Left colon (tissue), 2 donors: ENCODE measurements at regions not wholly inside any gene's neighbourhood (a gene's known extent, or its start where the extent isn't known, plus 50 kb on each side); places are given as distances from the start of the nearest gene placed in this dataset.

Source experiments
- ATAC-seq: fragments of 200-7000 bp; cut with Tn5 transposase; one replicate; pipeline ENCODE4 v1.9.1; 2020; ENCODE audit warnings: mild to moderate bottlenecking, moderate library complexity
- DNase-seq, 2 donors: peaks; one replicate each; pipeline ENCODE4 v3.0.0-alpha.2; 2020
- intact Hi-C, 2 donors: fragments of 100-400 bp; cut with DNase I in 1 of 2; cut with micrococcal nuclease in 1 of 2; formaldehyde crosslinking; loops; one replicate each; pipeline versions ENCODE4 v1.11.2 to v1.14.0; 2022; cut with DNase I, micrococcal nuclease
- donor health status: DM: no; HTN: no; CAD: no.
- donor health status: DM: yes; HTN: yes; CAD: no.

- intact Hi-C loops, result no loop called here
- DNase-seq, result no peak
- no peak for ATAC-seq
Measured at GRCh38 chr11:26835611-26836010, 113.8 kb upstream of the SLC5A12 start.

DNA sequence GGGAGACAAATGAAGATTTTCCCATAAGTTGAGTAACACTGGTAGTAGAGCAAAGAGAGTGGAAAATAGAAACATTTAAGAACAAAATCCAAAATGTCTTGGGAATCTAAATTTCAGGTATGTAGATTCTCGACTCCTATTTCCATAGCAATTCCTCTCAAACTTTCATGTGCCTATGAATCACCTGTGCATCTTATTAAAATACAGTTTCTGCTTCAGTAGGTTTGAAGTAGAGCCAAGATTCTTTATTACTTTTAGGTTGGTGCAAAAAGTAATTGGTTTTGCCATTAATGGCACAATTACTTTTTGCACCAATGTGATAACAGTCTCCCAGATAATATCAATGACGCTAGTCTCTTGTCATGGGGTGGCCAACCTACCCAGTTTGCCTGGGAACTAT, 115.3 kb upstream of the SLC5A12 start:
- DNase-seq, result no peak

DNA sequence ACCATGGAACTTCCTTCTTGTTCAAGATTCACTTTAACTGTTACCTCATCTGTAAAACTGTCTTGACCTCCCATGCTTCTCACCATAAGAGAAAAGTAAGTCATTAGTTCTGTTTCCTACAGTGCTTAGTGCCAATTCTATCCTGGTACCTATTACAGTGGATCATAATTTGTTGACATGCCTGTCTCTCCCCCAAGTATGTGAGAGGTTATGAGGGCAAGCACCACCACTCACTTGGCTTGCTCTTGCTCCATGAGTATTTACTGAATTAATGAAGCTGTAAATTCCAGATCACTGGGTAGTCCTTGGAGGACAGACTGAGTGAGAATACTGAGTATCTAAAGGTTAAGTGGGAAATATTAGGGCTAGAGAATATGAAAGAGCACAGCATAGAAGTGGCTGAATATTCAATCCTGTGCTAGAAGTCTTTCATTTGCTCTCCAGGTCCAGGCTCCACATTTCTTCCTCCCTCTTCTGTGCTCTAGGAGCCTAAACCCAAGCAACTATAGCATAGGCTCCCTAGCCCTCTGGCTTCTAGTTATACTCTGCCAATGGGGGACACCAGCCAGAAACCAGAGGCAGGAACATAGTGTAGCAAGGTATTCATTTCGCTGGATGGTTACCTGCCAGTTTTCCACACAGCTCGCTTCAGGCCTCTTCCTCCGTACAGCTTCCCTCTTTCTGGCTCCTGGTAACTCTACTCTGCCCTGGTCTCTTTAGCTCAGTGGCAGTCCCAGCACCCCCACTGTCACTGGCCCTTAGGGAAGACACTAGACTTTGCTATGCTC, 118.2 kb upstream of the SLC5A12 start:
- intact Hi-C loops, result no loop called here
- no peak for DNase-seq
- ATAC-seq, result no peak

More for the DNA sequence above, 115.3 kb upstream of the SLC5A12 start:
- no peak for ATAC-seq
- intact Hi-C loops, result no loop called here

- intact Hi-C loops, result no loop called here
- ATAC-seq (no peak), DNase-seq (no peak)
Measured at GRCh38 chr11:26841818-26842473, 120.1 kb upstream of the SLC5A12 start.

GRCh38 chr11:26842478-26843282, 120.8 kb upstream of the SLC5A12 start:
- DNase-seq (no peak), ATAC-seq (no peak)
- intact Hi-C loops, result no loop called here

DNA sequence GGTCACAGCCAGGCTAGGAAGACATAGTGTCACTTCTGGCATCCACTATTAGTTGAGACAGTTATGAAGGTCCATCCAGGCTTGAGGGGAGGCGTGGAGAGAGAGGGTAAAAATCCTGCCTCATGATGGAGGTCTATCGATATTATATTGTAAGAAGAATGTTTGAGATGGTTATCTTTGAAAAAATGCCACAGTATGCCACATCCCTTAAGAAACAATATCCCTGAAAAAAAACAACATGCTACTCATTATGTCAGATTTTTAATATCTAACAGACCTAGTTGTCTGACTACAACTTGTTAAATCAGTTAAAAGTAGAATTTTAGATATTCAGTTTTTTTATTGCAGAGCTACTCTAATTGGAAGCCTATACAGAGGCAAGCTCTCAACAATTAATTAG, 121.7 kb upstream of the SLC5A12 start:
- intact Hi-C loops, result no loop called here
- ATAC-seq (no peak), DNase-seq (no peak)

- intact Hi-C loops, result no loop called here
- DNase-seq, result no peak
Measured at GRCh38 chr11:26844963-26845362, 123.1 kb upstream of the SLC5A12 start.

DNA sequence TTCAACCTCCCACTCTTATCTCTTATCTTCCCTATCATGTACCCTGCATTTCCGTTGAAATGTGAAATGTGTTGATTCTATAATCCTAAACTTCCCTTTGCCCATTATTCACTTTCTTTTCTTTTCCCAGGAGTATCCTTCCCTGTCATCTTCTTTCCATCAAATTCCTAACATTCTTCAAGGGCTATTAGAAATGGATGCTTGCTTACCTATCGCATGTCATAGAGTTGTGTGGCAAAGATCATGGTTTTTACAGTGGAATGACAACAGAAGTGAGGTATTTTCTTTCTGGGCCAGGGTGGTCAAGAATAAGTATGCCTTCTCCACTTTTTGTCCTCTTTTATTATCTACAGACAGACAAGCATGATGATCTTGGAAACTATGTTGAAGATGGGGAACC, 124.4 kb upstream of the SLC5A12 start:
- no peak for ATAC-seq

More at GRCh38 chr11:26844963-26845362, 123.1 kb upstream of the SLC5A12 start:
- ATAC-seq, result no peak

GRCh38 chr11:26847459-26847858, 125.6 kb upstream of the SLC5A12 start:
- ATAC-seq (no peak), DNase-seq (no peak)
- intact Hi-C loops, result no loop called here

More for the DNA sequence above, 124.4 kb upstream of the SLC5A12 start:
- DNase-seq, result no peak
- intact Hi-C loops, result no loop called here

- DNase-seq (no peak), ATAC-seq (no peak)
- intact Hi-C loops, result no loop called here
Measured at GRCh38 chr11:26847977-26848376, 126.1 kb upstream of the SLC5A12 start.

- DNase-seq (no peak), ATAC-seq (no peak)
- intact Hi-C loops, result no loop called here
Measured at GRCh38 chr11:26849036-26849435, 127.2 kb upstream of the SLC5A12 start.

GRCh38 chr11:26851291-26851690, 129.4 kb upstream of the SLC5A12 start:
- intact Hi-C loops, result no loop called here
- ATAC-seq (no peak), DNase-seq (no peak)

GRCh38 chr11:26851696-26852095, 129.8 kb upstream of the SLC5A12 start:
- DNase-seq (no peak), ATAC-seq (no peak)
- intact Hi-C loops, result no loop called here

DNA sequence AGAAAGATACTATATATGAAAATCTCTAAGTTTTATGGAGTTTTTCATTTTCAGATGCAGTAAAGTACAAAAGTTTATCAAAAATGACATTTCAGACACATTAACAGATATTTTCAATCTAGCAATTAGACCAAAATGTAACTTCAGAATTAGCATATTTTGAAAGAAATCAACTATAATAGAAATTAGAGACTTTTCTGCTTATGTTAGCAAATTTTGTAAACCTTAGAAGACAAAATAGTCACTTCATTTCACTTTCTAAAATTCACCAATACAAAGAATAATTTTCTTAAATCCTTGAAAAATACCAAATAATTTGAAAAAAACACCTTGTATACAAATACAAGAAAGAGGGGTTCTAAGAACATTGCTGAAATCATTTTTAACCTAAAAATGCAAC, 135.8 kb upstream of the FIBIN start:
- ATAC-seq (no peak), DNase-seq (no peak)
- intact Hi-C loops, result no loop called here

- DNase-seq (no peak), ATAC-seq (no peak)
- intact Hi-C loops, result no loop called here
Measured at GRCh38 chr11:26859416-26859815, 134.5 kb upstream of the FIBIN start.

DNA sequence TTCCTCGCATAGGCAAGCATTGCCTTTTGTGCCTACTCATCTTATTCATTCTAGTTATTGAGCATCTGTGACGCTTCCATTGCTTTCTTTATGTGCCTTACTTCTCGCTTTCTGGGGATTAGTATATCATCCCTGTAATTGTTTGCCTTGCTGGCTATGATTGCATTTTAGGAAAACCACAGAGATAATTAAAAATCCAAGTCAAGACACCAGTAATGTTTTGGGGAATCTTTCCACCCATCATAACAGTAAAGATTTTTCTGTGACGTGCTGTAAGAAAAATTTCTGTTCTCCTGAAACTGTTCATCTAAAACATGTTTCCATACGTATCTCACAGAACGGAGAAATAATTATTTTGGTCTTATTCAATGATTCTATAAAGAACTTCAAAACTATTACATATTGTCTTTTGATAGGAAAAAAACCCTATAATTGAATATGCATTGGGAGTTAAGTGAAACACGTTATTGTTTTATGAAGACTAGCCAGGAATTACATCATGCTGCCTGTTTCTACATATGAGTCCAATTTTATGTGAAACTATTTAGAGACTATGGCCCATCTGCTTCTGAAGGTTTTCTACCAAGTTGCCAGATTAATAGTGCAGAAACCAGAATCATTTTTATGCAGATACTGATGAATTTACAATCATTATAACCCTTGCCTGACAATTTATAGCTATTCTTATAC, 133.7 kb upstream of the FIBIN start:
- intact Hi-C loops, result no loop called here
- no peak for DNase-seq
- no peak for ATAC-seq

DNA sequence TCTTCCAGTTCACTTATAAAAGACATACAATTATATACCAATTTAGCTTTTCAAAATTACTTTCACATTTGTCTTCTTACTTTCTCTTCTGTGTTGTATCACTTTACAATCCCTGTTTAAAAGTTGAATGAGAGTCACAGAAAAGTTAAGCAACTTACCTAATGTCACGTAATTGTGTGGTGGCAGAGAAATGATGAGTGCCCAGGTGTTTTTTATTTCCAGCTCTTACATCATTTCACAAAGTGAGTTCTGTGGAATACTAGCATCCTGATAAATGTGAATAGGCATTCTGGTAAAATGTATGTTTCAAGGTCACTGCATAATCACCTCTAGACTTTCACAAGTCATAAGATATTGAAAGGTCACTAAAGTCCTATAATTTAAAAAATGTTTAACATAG, 133.0 kb upstream of the FIBIN start:
- intact Hi-C loops, result no loop called here
- ATAC-seq, result no peak
- DNase-seq, result no peak

DNA sequence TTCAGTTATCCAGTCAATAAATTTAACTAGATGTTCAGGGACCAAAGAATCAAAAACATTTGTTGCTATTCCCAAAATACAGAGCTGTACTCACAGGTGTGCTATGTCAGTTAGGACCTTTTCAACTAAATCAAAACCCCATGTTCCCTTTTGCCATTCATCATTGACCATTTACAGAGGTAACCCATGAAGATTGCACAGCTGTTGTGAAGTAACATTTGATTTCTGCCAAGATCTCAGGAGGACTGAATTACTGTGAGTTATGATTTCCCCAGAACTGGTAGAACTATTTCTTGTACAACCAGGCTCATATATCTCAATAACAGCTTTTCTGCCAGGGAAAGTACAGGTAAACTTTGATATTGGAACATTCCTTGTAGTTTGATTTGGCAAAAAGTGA, 131.1 kb upstream of the FIBIN start:
- DNase-seq (no peak), ATAC-seq (no peak)
- intact Hi-C loops, result no loop called here

- no peak for DNase-seq
- intact Hi-C loops, result no loop called here
- ATAC-seq, result no peak
Measured at GRCh38 chr11:26865703-26866102, 128.2 kb upstream of the FIBIN start.
